ENCODE measurements at regions not wholly inside any gene's neighbourhood (a gene's known extent, or its start where the extent isn't known, plus 50 kb on each side); places are given as distances from the start of the nearest gene placed in this dataset.
"Not testable (repeated sequence)": the region's sequence is repeated elsewhere in the genome, so short reads cannot be mapped to it uniquely, and the experiment has no call there.

- DNase-seq (ENCODE audit: low read depth in 3 of 3) = not testable (repeated sequence)
These were observed 69.9 kb downstream of the ALG1L2 start for GRCh38 chr3:130151555-130151954.

GRCh38 chr3:130153247-130153646, 71.6 kb downstream of the ALG1L2 start:
- not testable (repeated sequence) for DNase-seq (ENCODE audit: low read depth in 3 of 3)

GRCh38 chr3:130155464-130155863, 73.8 kb downstream of the ALG1L2 start:
- DNase-seq (ENCODE audit: low read depth in 3 of 3) = not testable (repeated sequence)

GRCh38 chr3:130166856-130167255, 85.2 kb downstream of the ALG1L2 start:
- not testable (repeated sequence) for DNase-seq (ENCODE audit: low read depth in 3 of 3)

GRCh38 chr3:130175195-130175594, 93.6 kb downstream of the ALG1L2 start:
- DNase-seq (ENCODE audit: low read depth in 3 of 3) = not testable (repeated sequence)

GRCh38 chr3:130176476-130177256, 95.0 kb downstream of the ALG1L2 start:
- not testable (repeated sequence) for DNase-seq (ENCODE audit: low read depth in 3 of 3)

- not testable (repeated sequence) for DNase-seq (ENCODE audit: low read depth in 3 of 3)
These were observed 97.2 kb downstream of the ALG1L2 start for GRCh38 chr3:130178835-130179234.

GRCh38 chr3:130179353-130179970, 97.8 kb downstream of the ALG1L2 start:
- peak in 2 of 3 experiments; percentile 6 to 10 for DNase-seq (ENCODE audit: low read depth in 3 of 3)

- not testable (repeated sequence) for DNase-seq (ENCODE audit: low read depth in 3 of 3)
These were observed 100.8 kb downstream of the ALG1L2 start for GRCh38 chr3:130182475-130182874.

- not testable (repeated sequence) for DNase-seq (ENCODE audit: low read depth in 3 of 3)
These were observed 102.1 kb downstream of the ALG1L2 start for GRCh38 chr3:130183689-130184088.

GRCh38 chr3:130184152-130185024, 102.8 kb downstream of the ALG1L2 start:
- DNase-seq (ENCODE audit: low read depth in 3 of 3) = not testable (repeated sequence)

GRCh38 chr3:130201272-130201671, 119.6 kb downstream of the ALG1L2 start:
- DNase-seq (ENCODE audit: low read depth in 3 of 3) = not testable (repeated sequence)

- DNase-seq (ENCODE audit: low read depth in 3 of 3) = not testable (repeated sequence)
These were observed 122.0 kb downstream of the ALG1L2 start for GRCh38 chr3:130203633-130204032.

- no peak for DNase-seq (ENCODE audit: low read depth in 3 of 3)
These were observed 117.9 kb upstream of the COL6A5 start for GRCh38 chr3:130227540-130227939.

- DNase-seq (ENCODE audit: low read depth in 3 of 3) = no peak
These were observed 102.5 kb upstream of the COL6A5 start for GRCh38 chr3:130242850-130243569.

- no peak for DNase-seq (ENCODE audit: low read depth in 3 of 3)
These were observed 101.7 kb upstream of the COL6A5 start for GRCh38 chr3:130243808-130244207.

GRCh38 chr3:130250982-130251381, 94.5 kb upstream of the COL6A5 start:
- no peak for DNase-seq (ENCODE audit: low read depth in 3 of 3)

GRCh38 chr3:130255442-130255841, 90.0 kb upstream of the COL6A5 start:
- no peak for DNase-seq (ENCODE audit: low read depth in 3 of 3)

- no peak for DNase-seq (ENCODE audit: low read depth in 3 of 3)
These were observed 88.6 kb upstream of the COL6A5 start for GRCh38 chr3:130256821-130257340.

GRCh38 chr3:130258532-130258952, 86.9 kb upstream of the COL6A5 start:
- DNase-seq (ENCODE audit: low read depth in 3 of 3) = no peak
